ENCODE measurements at regions not wholly inside any gene's neighbourhood (a gene's known extent, or its start where the extent isn't known, plus 50 kb on each side); places are given as distances from the start of the nearest gene placed in this dataset.

- Histone ChIP-seq H3K4ac (ENCODE audit: low read depth, low read length) (no peak overlapping the region), H2AK5ac (ENCODE audit: insufficient read length, low read length) (no peak overlapping the region), H4K5ac (ENCODE audit: insufficient read length, low read depth, low read length) (no peak overlapping the region), H3K4me2 (ENCODE audit: insufficient read depth, insufficient read length, low read length) (no peak overlapping the region), H3K23ac (ENCODE audit: insufficient read length, low read depth, low read length) (no peak overlapping the region), H2BK5ac (ENCODE audit: insufficient read length, low read length) (no peak overlapping the region), H3K27ac (ENCODE audit: insufficient read length, low read depth, low read length) (no peak overlapping the region), H4K91ac (ENCODE audit: insufficient read length, low read depth, low read length) (no peak overlapping the region), H3K56ac (ENCODE audit: insufficient read length, low read depth, low read length) (no peak overlapping the region), H2BK120ac (ENCODE audit: low read depth, low read length, poor library complexity, severe bottlenecking) (no peak overlapping the region), H3K14ac (ENCODE audit: insufficient read depth, low read length) (no peak overlapping the region), H3T11ph (ENCODE audit: low read length) (no peak overlapping the region), H3K23me2 (ENCODE audit: insufficient read length, low read depth, low read length, poor library complexity, severe bottlenecking) (no peaks in the 10 kb centered on the region), H2AFZ (ENCODE audit: low read length) (no peak overlapping the region), H3K4me1 (ENCODE audit: insufficient read depth, low read length) (peaks cover 2% of the 10 kb centered on the region; the same call in 1 of the 2 replicates), H2BK20ac (ENCODE audit: low read depth, low read length, poor library complexity, severe bottlenecking) (no peak overlapping the region), H2BK12ac (ENCODE audit: insufficient read length, low read depth, low read length) (no peak overlapping the region), H3K18ac (ENCODE audit: insufficient read length, low read depth, low read length) (no peak overlapping the region), H3K9me3 (ENCODE audit: control insufficient read depth, low read depth, low read length) (no peaks in the 10 kb centered on the region), H3K79me2 (ENCODE audit: insufficient read depth, low read length) (no peaks in the 10 kb centered on the region), H3K79me1 (ENCODE audit: insufficient read depth, low read depth, low read length, poor library complexity, severe bottlenecking) (no peaks in the 10 kb centered on the region), H4K20me1 (ENCODE audit: control insufficient read depth, insufficient read depth, insufficient read length) (no peaks in the 10 kb centered on the region), H3K9ac (ENCODE audit: extremely low read depth, insufficient read length, low read length) (no peak overlapping the region), H4K8ac (replicated peaks; ENCODE audit: insufficient read length, low read depth, low read length) (no peak overlapping the region), H2BK15ac (ENCODE audit: low read depth, low read length) (no peak overlapping the region), H3K27me3 (ENCODE audit: insufficient read depth, low read length) (no peaks in the 10 kb centered on the region)
- no peak overlapping the region; a peak in 1 of 7 replicates for H3K27ac Mint-ChIP-seq
- DNase-seq: no peak
- H3K4me3 Mint-ChIP-seq: no peak overlapping the region
- TF ChIP-seq CTCF (conservative IDR thresholded peaks at IDR 0.05): no peak
- no peaks in the 10 kb centered on the region for H3K9me3 Mint-ChIP-seq
- no CpG with 5 or more reads among the region's 3 CpGs for WGBS (ENCODE audit: extremely low coverage, insufficient read length, low lambda C conversion rate)
- H3K4me1 Mint-ChIP-seq: peaks cover 17 to 20% of the 10 kb centered on the region in 2 experiments
- H3K27me3 Mint-ChIP-seq (ENCODE audit: low read depth): no peaks in the 10 kb centered on the region
- no peaks in the 10 kb centered on the region for H3K36me3 Mint-ChIP-seq (ENCODE audit: insufficient read depth in 1 of 3, low read depth in 3 of 3)
Observed at GRCh38 chr6:25024821-25025220, 89.1 kb upstream of the RIPOR2 start.

All from H9 (cell line).